Colonic mucosa (tissue), 4 donors: ENCODE measurements at regions not wholly inside any gene's neighbourhood (a gene's known extent, or its start where the extent isn't known, plus 50 kb on each side); places are given as distances from the start of the nearest gene placed in this dataset.

Experiments
- DNase-seq: peaks from one replicate; pipeline ENCODE4 v3.0.0-alpha.2; 2020
- H3K27ac ChIP-seq: fragments of 200-600 bp; one replicate; pipeline ENCODE4 v1.8.0; 2021
- H3K27me3 ChIP-seq: fragments of 200-600 bp; one replicate; pipeline ENCODE4 v1.8.0; 2021
- H3K36me3 ChIP-seq: fragments of 200-600 bp; one replicate; pipeline ENCODE4 v1.8.0; 2021
- H3K4me1 ChIP-seq: fragments of 200-600 bp; one replicate; pipeline ENCODE4 v1.8.0; 2021; ENCODE audit warnings: mild to moderate bottlenecking
- H3K4me3 ChIP-seq: fragments of 200-600 bp; one replicate; pipeline ENCODE4 v1.8.0; 2021
- H3K9ac ChIP-seq, 2 donors: one replicate each; pipeline ENCODE4 v1.7.0; 2013; ENCODE audit warnings: control low read depth in 2 of 2, low read depth in 2 of 2, low read length in 2 of 2
- H3K9me3 ChIP-seq: fragments of 200-600 bp; one replicate; pipeline ENCODE4 v1.8.0; 2021
- CTCF ChIP-seq: fragments of 200-600 bp; IDR thresholded peaks from one replicate; pipeline ENCODE4 v1.8.0; 2022; ENCODE audit warnings: antibody characterized with exemption, mild to moderate bottlenecking
- intact Hi-C: fragments of 100-400 bp; cut with DNase I; formaldehyde crosslinking; loops from one replicate; pipeline ENCODE4 v1.14.1; 2022
- donor health status: healthy.
- donor health status: DM: no; HTN: no; CAD: no.
- donor health status: DM: no; HTN: no; CAD: no.

GRCh38 chr6:114521926-114522325 lies 179.1 kb upstream of the HS3ST5 start:
- Histone ChIP-seq H3K4me1 (no peaks in the 10 kb centered on the region), H3K27ac (no peak overlapping the region), H3K9me3 (no peaks in the 10 kb centered on the region), H3K36me3 (no peaks in the 10 kb centered on the region), H3K27me3 (no peaks in the 10 kb centered on the region), H3K4me3 (no peak overlapping the region), H3K9ac (no peak overlapping the region)
- DNase-seq = no peak
- intact Hi-C loops = no loop called here
- no peak for TF ChIP-seq CTCF

DNA sequence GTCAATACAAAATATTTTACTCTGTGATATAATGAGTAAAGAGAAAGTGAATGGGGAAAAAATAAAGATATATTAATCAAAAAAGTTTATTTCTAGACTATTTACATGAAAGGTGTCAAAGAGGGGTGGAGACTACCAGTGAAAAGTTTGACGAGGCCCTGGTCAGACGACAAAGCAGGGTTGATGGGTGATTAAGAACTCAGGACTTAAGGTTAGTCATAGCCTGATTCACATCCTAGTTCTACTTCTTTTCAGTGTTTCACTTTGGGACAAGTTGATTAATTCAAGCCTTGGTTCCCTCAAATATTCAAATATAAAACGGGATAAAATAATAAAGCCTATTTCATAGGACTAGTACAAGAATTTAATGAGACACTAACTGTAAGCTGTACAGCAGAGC lies 178.2 kb upstream of the HS3ST5 start:
- no peaks in the 10 kb centered on the region for H3K36me3 ChIP-seq
- no peaks in the 10 kb centered on the region for H3K9me3 ChIP-seq
- H3K27ac ChIP-seq = no peak overlapping the region
- no peak for TF ChIP-seq CTCF
- no peak overlapping the region for H3K4me3 ChIP-seq
- DNase-seq = no peak
- H3K4me1 ChIP-seq = no peaks in the 10 kb centered on the region
- intact Hi-C loops = no loop called here
- H3K9ac ChIP-seq = no peak overlapping the region
- H3K27me3 ChIP-seq = no peaks in the 10 kb centered on the region

DNA sequence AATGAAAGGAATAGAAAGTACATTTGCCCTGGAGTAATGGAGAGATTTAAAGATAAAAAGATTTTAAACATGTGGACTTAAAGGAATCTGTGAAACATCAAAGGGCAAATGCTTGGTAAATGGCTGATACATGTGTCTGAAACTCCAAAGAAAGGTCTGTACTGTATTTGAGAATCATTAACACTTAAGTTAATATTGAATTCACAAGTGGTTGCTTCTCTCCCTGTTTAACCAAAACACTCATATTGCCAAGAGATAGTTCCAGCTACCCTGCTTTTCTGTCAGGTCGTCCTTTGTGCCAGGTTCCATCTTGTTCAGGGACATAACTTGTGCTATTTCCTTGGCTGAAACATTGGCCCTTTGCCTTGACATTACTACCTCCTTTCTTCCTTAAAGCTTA lies 171.3 kb upstream of the HS3ST5 start:
- Histone ChIP-seq H3K36me3 (no peaks in the 10 kb centered on the region), H3K27ac (no peak overlapping the region), H3K27me3 (no peaks in the 10 kb centered on the region), H3K9me3 (no peaks in the 10 kb centered on the region), H3K9ac (no peak overlapping the region), H3K4me3 (no peak overlapping the region), H3K4me1 (no peaks in the 10 kb centered on the region)
- TF ChIP-seq CTCF = no peak
- intact Hi-C loops = no loop called here
- no peak for DNase-seq

- no peaks in the 10 kb centered on the region for H3K27me3 ChIP-seq
- DNase-seq = no peak
- TF ChIP-seq CTCF = no peak
- H3K4me1 ChIP-seq = no peaks in the 10 kb centered on the region
- intact Hi-C loops = no loop called here
- no peaks in the 10 kb centered on the region for H3K9me3 ChIP-seq
- no peak overlapping the region for H3K27ac ChIP-seq
- H3K36me3 ChIP-seq = no peaks in the 10 kb centered on the region
- H3K9ac ChIP-seq = no peak overlapping the region
- H3K4me3 ChIP-seq = no peak overlapping the region
These were observed 128.6 kb upstream of the HS3ST5 start for GRCh38 chr6:114471450-114471849.

- H3K9ac ChIP-seq = no peak overlapping the region
- intact Hi-C loops = no loop called here
- no peak overlapping the region for H3K27ac ChIP-seq
- no peaks in the 10 kb centered on the region for H3K27me3 ChIP-seq
- H3K4me3 ChIP-seq = no peak overlapping the region
- TF ChIP-seq CTCF = no peak
- H3K4me1 ChIP-seq = no peaks in the 10 kb centered on the region
- H3K9me3 ChIP-seq = no peaks in the 10 kb centered on the region
- DNase-seq = no peak
- H3K36me3 ChIP-seq = no peaks in the 10 kb centered on the region
These were observed 125.1 kb upstream of the HS3ST5 start for GRCh38 chr6:114467931-114468330.

- H3K27ac ChIP-seq = no peak overlapping the region
- no peak for TF ChIP-seq CTCF
- H3K4me3 ChIP-seq = no peak overlapping the region
- H3K36me3 ChIP-seq = no peaks in the 10 kb centered on the region
- no peak for DNase-seq
- H3K27me3 ChIP-seq = no peaks in the 10 kb centered on the region
- H3K9me3 ChIP-seq = no peaks in the 10 kb centered on the region
- no peaks in the 10 kb centered on the region for H3K4me1 ChIP-seq
- no peak overlapping the region for H3K9ac ChIP-seq
- intact Hi-C loops = no loop called here
These were observed 122.7 kb upstream of the HS3ST5 start for GRCh38 chr6:114465511-114465910.
